ENCODE measurements at regions not wholly inside any gene's neighbourhood (a gene's known extent, or its start where the extent isn't known, plus 50 kb on each side); places are given as distances from the start of the nearest gene placed in this dataset.

DNA sequence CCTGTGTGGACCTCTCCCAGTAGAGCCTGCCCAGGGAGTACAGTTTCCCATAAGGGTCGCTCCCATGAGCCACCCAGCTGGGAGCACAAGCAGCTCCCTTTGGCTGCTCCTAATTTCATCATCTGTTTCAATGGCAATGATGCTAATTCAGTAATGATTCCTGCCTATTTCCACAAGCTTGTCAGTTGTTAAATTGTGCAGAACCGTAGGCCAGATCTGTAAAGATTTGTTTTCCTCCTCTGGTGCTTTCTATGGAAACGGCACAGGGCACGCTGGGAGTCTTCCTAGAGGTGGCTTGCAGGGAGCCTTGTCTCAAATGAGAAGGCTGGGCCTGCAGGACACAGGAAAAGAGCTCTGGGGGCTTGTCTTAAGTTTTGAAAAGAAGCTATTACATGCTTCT lies 223.7 kb downstream of the CBLN1 start:
- H3K4me1 Mint-ChIP-seq (ENCODE audit: low read depth): no peaks in the 10 kb centered on the region
- H3K27me3 Mint-ChIP-seq (ENCODE audit: insufficient read depth): no peaks in the 10 kb centered on the region
- no peak overlapping the region for H3K27ac Mint-ChIP-seq
- peaks cover 5% of the 10 kb centered on the region for H3K36me3 Mint-ChIP-seq (ENCODE audit: low read depth)
- no peak overlapping the region for H3K4me3 Mint-ChIP-seq
- no peak for DNase-seq
- peaks cover 36% of the 10 kb centered on the region for H3K9me3 Mint-ChIP-seq
- TF ChIP-seq CTCF (IDR thresholded peaks at IDR 0.05): no peak

DNA sequence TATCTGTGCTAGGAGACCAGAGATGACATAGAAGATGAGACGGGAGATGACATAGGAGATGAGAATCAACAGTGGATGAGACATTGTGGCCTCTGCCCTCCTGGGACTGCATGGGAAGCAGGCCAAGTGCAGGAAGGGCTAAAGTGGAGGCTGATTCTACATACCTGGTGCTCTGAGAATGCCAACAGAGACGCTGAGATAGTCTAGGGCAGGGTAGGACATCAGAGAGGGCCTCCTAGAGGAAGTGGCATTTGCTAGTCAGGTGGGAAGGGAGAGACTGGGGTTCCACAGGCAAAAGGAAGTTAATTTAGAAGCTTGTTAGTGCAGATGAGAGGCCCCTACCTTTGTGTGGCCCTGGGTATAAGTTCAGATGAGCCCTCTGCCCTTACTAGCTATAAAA lies 224.2 kb downstream of the CBLN1 start:
- H3K27me3 Mint-ChIP-seq (ENCODE audit: insufficient read depth): no peaks in the 10 kb centered on the region
- TF ChIP-seq CTCF (IDR thresholded peaks at IDR 0.05): no peak
- no peaks in the 10 kb centered on the region for H3K4me1 Mint-ChIP-seq (ENCODE audit: low read depth)
- peaks cover 36% of the 10 kb centered on the region for H3K9me3 Mint-ChIP-seq
- no peak overlapping the region for H3K27ac Mint-ChIP-seq
- no peak overlapping the region for H3K4me3 Mint-ChIP-seq
- no peak for DNase-seq
- H3K36me3 Mint-ChIP-seq (ENCODE audit: low read depth): peaks cover 3% of the 10 kb centered on the region

- H3K4me1 Mint-ChIP-seq (ENCODE audit: low read depth): no peaks in the 10 kb centered on the region
- peaks cover 38% of the 10 kb centered on the region for H3K9me3 Mint-ChIP-seq
- H3K27me3 Mint-ChIP-seq (ENCODE audit: insufficient read depth): no peaks in the 10 kb centered on the region
- DNase-seq: no peak
- no peak overlapping the region for H3K4me3 Mint-ChIP-seq
- no peak overlapping the region for H3K27ac Mint-ChIP-seq
- no peaks in the 10 kb centered on the region; the same call in 1 of the 2 replicates for H3K36me3 Mint-ChIP-seq (ENCODE audit: low read depth)
- TF ChIP-seq CTCF (IDR thresholded peaks at IDR 0.05): no peak
Observed at GRCh38 chr16:49056546-49056945, 225.1 kb downstream of the CBLN1 start.

- Mint-ChIP-seq H3K4me1 (ENCODE audit: low read depth) (no peaks in the 10 kb centered on the region), H3K9me3 (peaks cover 43% of the 10 kb centered on the region), H3K27ac (no peak overlapping the region), H3K4me3 (no peak overlapping the region), H3K27me3 (ENCODE audit: insufficient read depth) (no peaks in the 10 kb centered on the region), H3K36me3 (ENCODE audit: low read depth) (no peaks in the 10 kb centered on the region; the same call in 1 of the 2 replicates)
- no peak for TF ChIP-seq CTCF (IDR thresholded peaks at IDR 0.05)
- no peak for DNase-seq
Observed at GRCh38 chr16:49055824-49056545, 225.7 kb downstream of the CBLN1 start.

DNA sequence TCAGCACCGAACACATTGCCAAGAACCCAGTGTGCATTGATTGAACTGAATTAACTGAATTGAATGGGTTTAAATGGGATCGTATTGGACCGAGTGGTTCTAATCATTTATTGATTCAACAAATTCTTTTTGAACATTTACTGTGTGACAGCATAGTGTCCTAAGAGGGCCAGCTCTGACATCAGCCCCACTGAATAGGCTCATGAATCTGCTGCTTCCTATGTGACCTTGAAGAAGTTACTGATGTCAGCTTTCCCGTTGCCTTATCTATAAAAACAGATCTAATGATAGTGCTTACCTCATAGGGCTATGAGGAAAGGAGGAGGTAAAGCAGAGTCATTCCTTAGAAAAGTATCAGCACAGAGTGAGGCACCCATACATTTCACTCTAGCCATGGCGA lies 226.3 kb downstream of the CBLN1 start:
- no peaks in the 10 kb centered on the region for H3K4me1 Mint-ChIP-seq (ENCODE audit: low read depth)
- H3K9me3 Mint-ChIP-seq: peaks cover 48% of the 10 kb centered on the region
- H3K4me3 Mint-ChIP-seq: no peak overlapping the region
- H3K27ac Mint-ChIP-seq: no peak overlapping the region
- H3K27me3 Mint-ChIP-seq (ENCODE audit: insufficient read depth): no peaks in the 10 kb centered on the region
- no peak for TF ChIP-seq CTCF (IDR thresholded peaks at IDR 0.05)
- no peaks in the 10 kb centered on the region; the same call in 1 of the 2 replicates for H3K36me3 Mint-ChIP-seq (ENCODE audit: low read depth)
- no peak for DNase-seq
